ENCODE measurements at regions not wholly inside any gene's neighbourhood (a gene's known extent, or its start where the extent isn't known, plus 50 kb on each side); places are given as distances from the start of the nearest gene placed in this dataset.

- no peak for TF ChIP-seq ELK3 (CRISPR knock-in tag; IDR thresholded peaks at IDR 0.05)
Measured at GRCh38 chr13:89791971-89792630, 1555.4 kb upstream of the MIR17HG start (continued).

- POLR2A ChIA-PET: no interaction called here
- no peak overlapping the region for H3K4me3 ChIP-seq
- in situ Hi-C loops (cut with MboI): no loop called here
- H3K36me3 ChIP-seq (ENCODE audit: control insufficient read depth, insufficient read depth, low read length): no peaks in the 10 kb centered on the region
- H3K9me3 ChIP-seq (replicated peaks; ENCODE audit: control insufficient read depth, insufficient read depth, low read depth, low read length): peaks cover 2% of the 10 kb centered on the region; the same call in 1 of the 2 replicates
- H4K20me1 ChIP-seq (replicated peaks; ENCODE audit: control insufficient read depth, insufficient read depth, low read length): no peaks in the 10 kb centered on the region
- CTCF ChIA-PET (ENCODE audit: low intra/inter-chr PET ratio): no interaction called here
- no TSS peak for BruUV-seq (replicated peaks)
- H3K4me2 ChIP-seq (ENCODE audit: insufficient read depth, low read length): no peak overlapping the region
- H3K79me2 ChIP-seq (ENCODE audit: control insufficient read depth, insufficient read depth, low read length): no peaks in the 10 kb centered on the region
- ATAC-seq: no peak
- no peaks in the 10 kb centered on the region for H3K9me1 ChIP-seq (ENCODE audit: control insufficient read depth, insufficient read depth, low read length)
- FAIRE-seq: no peak
- WGBS (ENCODE audit: insufficient coverage, low coverage, missing lambda C conversion rate): under 1% methylated on average over 4 of the region's 4 CpGs
- no peaks in the 10 kb centered on the region for H3K4me1 ChIP-seq (replicated peaks in 1 of 2; ENCODE audit: control insufficient read depth in 2 of 2, insufficient read depth in 2 of 2, low read length in 2 of 2)
- no peak overlapping the region for H3K9ac ChIP-seq (ENCODE audit: insufficient read depth in 1 of 2, low read depth in 2 of 2, low read length in 2 of 2)
- no peaks in the 10 kb centered on the region for H3K27me3 ChIP-seq (ENCODE audit: control insufficient read depth in 2 of 2, insufficient read depth in 2 of 2, low read length in 2 of 2)
- intact Hi-C loops (cut with micrococcal nuclease): no loop called here
- no peak overlapping the region for H3K27ac ChIP-seq (ENCODE audit: extremely low read depth, low read depth, low read length)
- no peak overlapping the region for H2AFZ ChIP-seq (ENCODE audit: low read depth, low read length)
- DNase-seq (ENCODE audit: extremely low read depth in 1 of 4, low spot score in 3 of 4): peak in 3 of 4 experiments; percentile 9 to 22 (median 19)
- TF ChIP-seq RCOR1 (IDR thresholded peaks at IDR 0.05; ENCODE audit: borderline replicate concordance in 1 of 2, low read depth in 2 of 2, low read length in 2 of 2) (no peak), ATF2 (CRISPR knock-in tag; IDR thresholded peaks at IDR 0.05) (no peak), THRB (CRISPR knock-in tag; conservative IDR thresholded peaks at IDR 0.05) (no peak), ZNF449 (CRISPR knock-in tag; IDR thresholded peaks at IDR 0.05) (no peak), POU5F1 (IDR thresholded peaks at IDR 0.05; ENCODE audit: borderline replicate concordance, low read depth, low read length, partially characterized antibody) (no peak), ZNF586 (CRISPR knock-in tag; conservative IDR thresholded peaks at IDR 0.05) (no peak), ZNF780A (CRISPR knock-in tag; IDR thresholded peaks at IDR 0.05) (no peak), ZC3H8 (IDR thresholded peaks at IDR 0.05) (no peak), SMARCE1 (IDR thresholded peaks at IDR 0.05) (no peak), NEUROD1 (IDR thresholded peaks at IDR 0.05; ENCODE audit: borderline replicate concordance, low read depth, low read length, partially characterized antibody) (no peak), TRIM25 (IDR thresholded peaks at IDR 0.05; ENCODE audit: borderline replicate concordance) (no peak), ZNF174 (CRISPR knock-in tag; IDR thresholded peaks at IDR 0.05) (no peak), NFYB (IDR thresholded peaks at IDR 0.05; ENCODE audit: extremely low read depth, insufficient read length) (no peak)
Measured at GRCh38 chr13:89796196-89796595, 1551.3 kb upstream of the MIR17HG start.

Data from K562 (cell line).